HEK293 (cell line): ENCODE measurements at regions not wholly inside any gene's neighbourhood (a gene's known extent, or its start where the extent isn't known, plus 50 kb on each side); places are given as distances from the start of the nearest gene placed in this dataset.

Experiments
- CTCF ChIA-PET: fragments of 350-600 bp; formaldehyde crosslinking; extraction: SDS; loops from one replicate; lab custom pipeline; 2021; ENCODE audit warnings: antibody characterized with exemption; lab: Yijun Ruan, JAX
- POLR2A ChIA-PET: fragments of 300-600 bp; formaldehyde crosslinking; extraction: SDS; loops from one replicate; lab custom pipeline; 2020; ENCODE audit warnings: antibody characterized with exemption, inconsistent platforms; lab: Yijun Ruan, JAX
- H3K27ac ChIP-seq: fragments of 200-500 bp; sonication (Bioruptor generic); 2 replicates; pipeline ENCODE4 v1.5.1; 2014; ENCODE audit warnings: low read depth, low read length, control low read depth, inconsistent platforms; ENCODE audit errors: extremely low read depth
- H3K36me3 ChIP-seq, 2 experiments: fragments of 200-500 bp in 1 of 2; sonication (Bioruptor generic) in 1 of 2; 1 replicate in 1 of 2; 2 replicates in 1 of 2; pipeline ENCODE4 v1.5.1; 2014 to 2017; ENCODE audit warnings: inconsistent platforms in 2 of 2, low read length in 2 of 2; ENCODE audit not compliant: control insufficient read depth in 2 of 2, insufficient read depth in 1 of 2
- H3K4me1 ChIP-seq: fragments of 200-500 bp; sonication (Bioruptor generic); 2 replicates; pipeline ENCODE4 v1.5.1; 2014; ENCODE audit warnings: mild to moderate bottlenecking, low read length, inconsistent platforms; ENCODE audit not compliant: control insufficient read depth, insufficient read depth
- H3K4me3 ChIP-seq: 2 replicates; pipeline ENCODE4 v1.5.1; 2011; ENCODE audit warnings: low read depth, mild to moderate bottlenecking, control low read depth, low read length, moderate library complexity
- H3K9me3 ChIP-seq: fragments of 200-500 bp; sonication (Bioruptor generic); 2 replicates; pipeline ENCODE4 v1.5.1; 2014; ENCODE audit warnings: low read depth, low read length, inconsistent platforms; ENCODE audit not compliant: control insufficient read depth, insufficient read depth
- IKZF3 ChIP-seq: fragments of 450-650 bp; IDR thresholded peaks from 2 replicates; pipeline ENCODE4 v1.5.0; 2018; ENCODE audit warnings: missing biosample characterization, mild to moderate bottlenecking, missing genetic modification characterization, moderate library complexity
- PRDM10 ChIP-seq: fragments of 450-650 bp; formaldehyde crosslinking; IDR thresholded peaks from 2 replicates; pipeline ENCODE4 v1.5.1; 2016; ENCODE audit warnings: missing biosample characterization, missing genetic modification characterization
- TCF7L2 ChIP-seq: IDR thresholded peaks from 2 replicates; pipeline ENCODE4 v1.6.1; 2011; ENCODE audit warnings: low read depth, mild to moderate bottlenecking, inconsistent platforms, low read length, moderate library complexity, borderline replicate concordance
- ZBTB44 ChIP-seq: fragments of 450-650 bp; IDR thresholded peaks from 2 replicates; pipeline ENCODE4 v1.5.1; 2018; ENCODE audit warnings: missing biosample characterization, mild to moderate bottlenecking, missing genetic modification characterization
- ZIC2 ChIP-seq: fragments of 450-650 bp; formaldehyde crosslinking; IDR thresholded peaks from 2 replicates; pipeline ENCODE4 v1.5.1; 2016; ENCODE audit warnings: missing biosample characterization, missing genetic modification characterization
- ZNF157 ChIP-seq: fragments of 450-650 bp; formaldehyde crosslinking; IDR thresholded peaks from 2 replicates; pipeline ENCODE4 v1.5.1; 2016; ENCODE audit warnings: missing biosample characterization, missing genetic modification characterization
- ZNF202 ChIP-seq: fragments of 450-650 bp; formaldehyde crosslinking; IDR thresholded peaks from 2 replicates; pipeline ENCODE4 v1.5.1; 2016; ENCODE audit warnings: missing biosample characterization, missing genetic modification characterization, borderline replicate concordance
- ZNF302 ChIP-seq: fragments of 450-650 bp; formaldehyde crosslinking; IDR thresholded peaks from 2 replicates; pipeline ENCODE4 v1.5.1; 2016; ENCODE audit warnings: missing biosample characterization, missing genetic modification characterization, low read depth
- ZNF433 ChIP-seq: fragments of 450-650 bp; formaldehyde crosslinking; IDR thresholded peaks from 2 replicates; pipeline ENCODE4 v1.5.1; 2016; ENCODE audit warnings: missing biosample characterization, missing genetic modification characterization, low read depth
- ZNF560 ChIP-seq: fragments of 450-650 bp; formaldehyde crosslinking; IDR thresholded peaks from 2 replicates; pipeline ENCODE4 v1.5.1; 2017; ENCODE audit warnings: missing biosample characterization, missing genetic modification characterization, borderline replicate concordance
- ZNF629 ChIP-seq: fragments of 450-650 bp; formaldehyde crosslinking; IDR thresholded peaks from 2 replicates; pipeline ENCODE4 v1.5.1; 2017; ENCODE audit warnings: missing biosample characterization, missing genetic modification characterization
- ZNF707 ChIP-seq: fragments of 450-650 bp; formaldehyde crosslinking; IDR thresholded peaks from 2 replicates; pipeline ENCODE4 v1.5.1; 2016; ENCODE audit warnings: missing biosample characterization, missing genetic modification characterization
- ZNF776 ChIP-seq: fragments of 450-650 bp; formaldehyde crosslinking; IDR thresholded peaks from 2 replicates; pipeline ENCODE4 v1.5.0; 2017; ENCODE audit warnings: missing biosample characterization, missing genetic modification characterization, borderline replicate concordance
- ZSCAN30 ChIP-seq: fragments of 450-650 bp; IDR thresholded peaks from 2 replicates; pipeline ENCODE4 v1.5.1; 2018; ENCODE audit warnings: missing biosample characterization, mild to moderate bottlenecking, missing genetic modification characterization, moderate library complexity
- TF ChIP-seq, protein P1 (sequence below): fragments of 450-650 bp; formaldehyde crosslinking; IDR thresholded peaks from 2 replicates; pipeline ENCODE4 v1.5.1; 2017; ENCODE audit warnings: missing biosample characterization, mild to moderate bottlenecking, missing genetic modification characterization, moderate library complexity
- TF ChIP-seq, protein P2 (sequence below): fragments of 450-650 bp; formaldehyde crosslinking; IDR thresholded peaks from 2 replicates; pipeline ENCODE4 v1.5.1; 2016; ENCODE audit warnings: missing biosample characterization, missing genetic modification characterization
- TF ChIP-seq, protein P3 (sequence below): fragments of 450-650 bp; formaldehyde crosslinking; IDR thresholded peaks from 2 replicates; pipeline ENCODE4 v1.5.1; 2016; ENCODE audit warnings: missing biosample characterization, missing genetic modification characterization

- TF ChIP-seq ZNF433 (tag by site-specific recombination): no peak
- TF ChIP-seq, protein P1, sequence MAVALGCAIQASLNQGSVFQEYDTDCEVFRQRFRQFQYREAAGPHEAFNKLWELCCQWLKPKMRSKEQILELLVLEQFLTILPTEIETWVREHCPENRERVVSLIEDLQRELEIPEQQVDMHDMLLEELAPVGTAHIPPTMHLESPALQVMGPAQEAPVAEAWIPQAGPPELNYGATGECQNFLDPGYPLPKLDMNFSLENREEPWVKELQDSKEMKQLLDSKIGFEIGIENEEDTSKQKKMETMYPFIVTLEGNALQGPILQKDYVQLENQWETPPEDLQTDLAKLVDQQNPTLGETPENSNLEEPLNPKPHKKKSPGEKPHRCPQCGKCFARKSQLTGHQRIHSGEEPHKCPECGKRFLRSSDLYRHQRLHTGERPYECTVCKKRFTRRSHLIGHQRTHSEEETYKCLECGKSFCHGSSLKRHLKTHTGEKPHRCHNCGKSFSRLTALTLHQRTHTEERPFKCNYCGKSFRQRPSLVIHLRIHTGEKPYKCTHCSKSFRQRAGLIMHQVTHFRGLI: no peak
- TF ChIP-seq ZSCAN30: no peak
- no peak for TF ChIP-seq PRDM10
- TF ChIP-seq, protein P2, sequence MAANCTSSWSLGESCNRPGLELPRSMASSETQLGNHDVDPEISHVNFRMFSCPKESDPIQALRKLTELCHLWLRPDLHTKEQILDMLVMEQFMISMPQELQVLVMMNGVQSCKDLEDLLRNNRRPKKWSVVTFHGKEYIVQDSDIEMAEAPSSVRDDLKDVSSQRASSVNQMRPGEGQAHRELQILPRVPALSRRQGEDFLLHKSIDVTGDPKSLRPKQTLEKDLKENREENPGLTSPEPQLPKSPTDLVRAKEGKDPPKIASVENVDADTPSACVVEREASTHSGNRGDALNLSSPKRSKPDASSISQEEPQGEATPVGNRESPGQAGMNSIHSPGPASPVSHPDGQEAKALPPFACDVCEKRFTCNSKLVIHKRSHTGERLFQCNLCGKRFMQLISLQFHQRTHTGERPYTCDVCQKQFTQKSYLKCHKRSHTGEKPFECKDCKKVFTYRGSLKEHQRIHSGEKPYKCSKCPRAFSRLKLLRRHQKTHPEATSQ (tag by site-specific recombination): no peak
- TF ChIP-seq ZNF629: no peak
- no peak for TF ChIP-seq ZBTB44 (tag by site-specific recombination)
- TF ChIP-seq ZNF707 (tag by site-specific recombination): no peak
- TF ChIP-seq ZNF560: no peak
Observed at GRCh38 chr3:82800248-82800647, 1038.8 kb upstream of the GBE1 start (continued).

DNA sequence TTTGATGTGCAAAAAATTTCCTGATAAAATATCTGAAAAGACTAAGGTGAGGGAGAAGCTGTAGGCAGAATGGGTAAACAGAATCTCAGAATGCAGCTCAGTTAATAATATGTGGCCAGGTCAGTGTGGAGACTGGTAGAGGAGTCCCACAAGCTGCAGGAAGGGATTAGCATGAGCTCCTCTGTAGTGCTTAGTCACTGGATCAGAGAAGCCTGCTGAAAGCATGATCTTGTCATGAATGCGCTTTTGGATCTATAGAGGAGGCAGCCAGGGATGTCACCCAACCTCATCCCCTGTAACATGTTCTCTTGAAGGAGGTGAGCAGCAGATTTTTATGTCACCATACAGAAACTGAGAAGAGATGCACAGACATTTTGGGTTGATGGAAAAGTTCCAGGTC is 1035.3 kb upstream of the GBE1 start:
- ChIA-PET POLR2A (no interaction called here), CTCF (no interaction called here)
- no peak overlapping the region for H3K4me3 ChIP-seq
- no peaks in the 10 kb centered on the region for H3K36me3 ChIP-seq
- no peak for TF ChIP-seq ZNF202 (tag by site-specific recombination)
- no peak for TF ChIP-seq TCF7L2
- H3K27ac ChIP-seq: no peak overlapping the region
- no peaks in the 10 kb centered on the region for H3K4me1 ChIP-seq
- no peaks in the 10 kb centered on the region for H3K9me3 ChIP-seq

GRCh38 chr3:82791241-82791640 is 1029.8 kb upstream of the GBE1 start:
- CTCF ChIA-PET: no interaction called here
- H3K9me3 ChIP-seq: no peaks in the 10 kb centered on the region
- TF ChIP-seq ZIC2 (tag by site-specific recombination): no peak
- no peak for TF ChIP-seq IKZF3 (tag by site-specific recombination)
- no peak for TF ChIP-seq ZNF776 (tag by site-specific recombination)
- TF ChIP-seq, protein P3, sequence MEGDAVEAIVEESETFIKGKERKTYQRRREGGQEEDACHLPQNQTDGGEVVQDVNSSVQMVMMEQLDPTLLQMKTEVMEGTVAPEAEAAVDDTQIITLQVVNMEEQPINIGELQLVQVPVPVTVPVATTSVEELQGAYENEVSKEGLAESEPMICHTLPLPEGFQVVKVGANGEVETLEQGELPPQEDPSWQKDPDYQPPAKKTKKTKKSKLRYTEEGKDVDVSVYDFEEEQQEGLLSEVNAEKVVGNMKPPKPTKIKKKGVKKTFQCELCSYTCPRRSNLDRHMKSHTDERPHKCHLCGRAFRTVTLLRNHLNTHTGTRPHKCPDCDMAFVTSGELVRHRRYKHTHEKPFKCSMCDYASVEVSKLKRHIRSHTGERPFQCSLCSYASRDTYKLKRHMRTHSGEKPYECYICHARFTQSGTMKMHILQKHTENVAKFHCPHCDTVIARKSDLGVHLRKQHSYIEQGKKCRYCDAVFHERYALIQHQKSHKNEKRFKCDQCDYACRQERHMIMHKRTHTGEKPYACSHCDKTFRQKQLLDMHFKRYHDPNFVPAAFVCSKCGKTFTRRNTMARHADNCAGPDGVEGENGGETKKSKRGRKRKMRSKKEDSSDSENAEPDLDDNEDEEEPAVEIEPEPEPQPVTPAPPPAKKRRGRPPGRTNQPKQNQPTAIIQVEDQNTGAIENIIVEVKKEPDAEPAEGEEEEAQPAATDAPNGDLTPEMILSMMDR (tag by site-specific recombination): no peak
- no peak for TF ChIP-seq ZNF302
- TF ChIP-seq ZNF157 (tag by site-specific recombination): no peak
- TF ChIP-seq ZNF707 (tag by site-specific recombination): no peak
- POLR2A ChIA-PET: no interaction called here
- no peaks in the 10 kb centered on the region for H3K4me1 ChIP-seq
- H3K4me3 ChIP-seq: no peak overlapping the region
- H3K27ac ChIP-seq: no peak overlapping the region
- no peaks in the 10 kb centered on the region for H3K36me3 ChIP-seq
